SK-N-SH treated with all-trans-retinoic acid at 6 μM for 48 hours (cell line): ENCODE measurements at regions not wholly inside any gene's neighbourhood (a gene's known extent, or its start where the extent isn't known, plus 50 kb on each side); places are given as distances from the start of the nearest gene placed in this dataset.

Source experiments
- ATAC-seq: fragments of 200-7000 bp; cut with Tn5 transposase; 3 replicates; pipeline ENCODE4 v1.9.1; 2020; ENCODE audit warnings: mild to moderate bottlenecking, moderate library complexity
- ARNTL ChIP-seq: fragments of 450-650 bp; formaldehyde crosslinking; IDR thresholded peaks from 2 replicates; pipeline ENCODE4 v1.5.0; 2020; ENCODE audit warnings: low read depth, mild to moderate bottlenecking, moderate library complexity, borderline replicate concordance
- BACH2 ChIP-seq: fragments of 250-450 bp; sonication (Bioruptor Pico); IDR thresholded peaks from 2 replicates; pipeline ENCODE4 v1.9.0; 2021; ENCODE audit warnings: mild to moderate bottlenecking, borderline replicate concordance
- CSDC2 ChIP-seq: fragments of 250-450 bp; sonication (Bioruptor Pico); IDR thresholded peaks from 2 replicates; pipeline ENCODE4 v1.5.0; 2020; ENCODE audit warnings: mild to moderate bottlenecking, moderate library complexity
- ESRRG ChIP-seq: fragments of 250-450 bp; sonication (Bioruptor Pico); IDR thresholded peaks from 2 replicates; pipeline ENCODE4 v1.6.1; 2021; ENCODE audit warnings: mild to moderate bottlenecking
- ISL1 ChIP-seq: fragments of 250-450 bp; sonication (Bioruptor Pico); IDR thresholded peaks from 2 replicates; pipeline ENCODE4 v2.1.2; 2022; ENCODE audit warnings: mild to moderate bottlenecking, moderate library complexity
- OSR1 ChIP-seq: fragments of 250-450 bp; sonication (Bioruptor Pico); IDR thresholded peaks from 2 replicates; pipeline ENCODE4 v1.8.0; 2022; ENCODE audit warnings: moderate library complexity, mild to moderate bottlenecking, inconsistent platforms
- PPARA ChIP-seq: fragments of 250-450 bp; sonication (Bioruptor Pico); IDR thresholded peaks from 2 replicates; pipeline ENCODE4 v1.5.0; 2020; ENCODE audit warnings: mild to moderate bottlenecking, borderline replicate concordance
- SNAI2 ChIP-seq: fragments of 250-450 bp; sonication (Bioruptor Pico); IDR thresholded peaks from 2 replicates; pipeline ENCODE4 v1.5.0; 2020; ENCODE audit warnings: mild to moderate bottlenecking, moderate library complexity
- TCF4 ChIP-seq: fragments of 250-450 bp; sonication (Bioruptor Pico); IDR thresholded peaks from 2 replicates; pipeline ENCODE4 v1.8.0; 2021; ENCODE audit warnings: mild to moderate bottlenecking, moderate library complexity, borderline replicate concordance
- TOX ChIP-seq: fragments of 250-450 bp; sonication (Bioruptor Pico); IDR thresholded peaks from 2 replicates; pipeline ENCODE4 v1.8.0; 2021; ENCODE audit warnings: mild to moderate bottlenecking, moderate library complexity, borderline replicate concordance
- ZC3H10 ChIP-seq: fragments of 250-450 bp; sonication (Bioruptor Pico); IDR thresholded peaks from 2 replicates; pipeline ENCODE4 v1.5.1; 2021; ENCODE audit warnings: mild to moderate bottlenecking, moderate library complexity
- ZFP3 ChIP-seq: fragments of 250-450 bp; sonication (Bioruptor Pico); IDR thresholded peaks from 2 replicates; pipeline ENCODE4 v1.5.0; 2020; ENCODE audit warnings: mild to moderate bottlenecking, moderate library complexity
- ZFP30 ChIP-seq: fragments of 450-650 bp; formaldehyde crosslinking; IDR thresholded peaks from 2 replicates; pipeline ENCODE4 v1.5.0; 2022; ENCODE audit warnings: mild to moderate bottlenecking, moderate library complexity
- ZNF565 ChIP-seq: fragments of 450-650 bp; formaldehyde crosslinking; conservative IDR thresholded peaks from 2 replicates; pipeline ENCODE4 v1.5.0; 2020; ENCODE audit warnings: low read depth, mild to moderate bottlenecking, moderate library complexity
- ZNF70 ChIP-seq: fragments of 450-650 bp; formaldehyde crosslinking; IDR thresholded peaks from 2 replicates; pipeline ENCODE4 v1.5.0; 2020; ENCODE audit warnings: mild to moderate bottlenecking, moderate library complexity
- ZNF8 ChIP-seq: fragments of 450-650 bp; formaldehyde crosslinking; IDR thresholded peaks from 2 replicates; pipeline ENCODE4 v1.5.0; 2020; ENCODE audit warnings: mild to moderate bottlenecking, moderate library complexity
- TF ChIP-seq, protein P1 (sequence below): fragments of 250-450 bp; sonication (Bioruptor Pico); IDR thresholded peaks from 2 replicates; pipeline ENCODE4 v1.8.0; 2020; ENCODE audit warnings: mild to moderate bottlenecking, moderate library complexity, borderline replicate concordance
- TF ChIP-seq, protein P2 (sequence below): fragments of 250-450 bp; sonication (Bioruptor Pico); IDR thresholded peaks from 2 replicates; pipeline ENCODE4 v1.8.0; 2021; ENCODE audit warnings: low read depth, mild to moderate bottlenecking, moderate library complexity, borderline replicate concordance
- TF ChIP-seq, protein P3 (sequence below): fragments of 250-450 bp; sonication (Bioruptor Pico); IDR thresholded peaks from 2 replicates; pipeline ENCODE4 v1.5.1; 2021; ENCODE audit warnings: mild to moderate bottlenecking, moderate library complexity
- TF ChIP-seq, protein P4 (sequence below): fragments of 250-450 bp; sonication (Bioruptor Pico); IDR thresholded peaks from 2 replicates; pipeline ENCODE4 v1.5.0; 2020; ENCODE audit warnings: mild to moderate bottlenecking, moderate library complexity
- TF ChIP-seq, protein P5 (sequence below): fragments of 250-450 bp; sonication (Bioruptor Pico); IDR thresholded peaks from 2 replicates; pipeline ENCODE4 v1.5.1; 2020; ENCODE audit warnings: low read depth, mild to moderate bottlenecking, moderate library complexity

DNA sequence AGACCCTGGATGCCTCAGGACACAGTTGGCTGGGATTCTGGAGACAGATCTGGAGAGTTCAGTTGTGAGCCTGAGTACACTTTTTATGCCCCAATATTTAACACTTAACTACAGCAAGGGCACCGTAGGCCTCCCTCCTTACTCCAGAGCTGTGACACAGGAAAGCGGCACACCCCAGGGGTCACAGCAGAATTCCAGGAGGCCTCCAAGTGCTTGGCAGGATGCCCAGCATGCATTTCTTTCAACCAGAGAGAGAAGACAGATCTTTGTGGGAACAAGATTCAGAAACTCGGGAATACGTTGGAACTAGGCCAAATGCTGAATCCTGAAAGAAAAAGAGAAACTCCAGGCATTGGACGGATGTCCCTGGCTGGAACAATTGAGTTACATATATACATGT is 199.2 kb upstream of the NT5C1B start:
- ATAC-seq = peak; percentile 8; the same call in 2 of the 3 replicates
- TF ChIP-seq ZNF70 (CRISPR knock-in tag) = no peak
- TF ChIP-seq SNAI2 (CRISPR knock-in tag) = 0 out of 2 replicates have a peak, but pooled peaks have one; percentile 55
- TF ChIP-seq, protein P1, sequence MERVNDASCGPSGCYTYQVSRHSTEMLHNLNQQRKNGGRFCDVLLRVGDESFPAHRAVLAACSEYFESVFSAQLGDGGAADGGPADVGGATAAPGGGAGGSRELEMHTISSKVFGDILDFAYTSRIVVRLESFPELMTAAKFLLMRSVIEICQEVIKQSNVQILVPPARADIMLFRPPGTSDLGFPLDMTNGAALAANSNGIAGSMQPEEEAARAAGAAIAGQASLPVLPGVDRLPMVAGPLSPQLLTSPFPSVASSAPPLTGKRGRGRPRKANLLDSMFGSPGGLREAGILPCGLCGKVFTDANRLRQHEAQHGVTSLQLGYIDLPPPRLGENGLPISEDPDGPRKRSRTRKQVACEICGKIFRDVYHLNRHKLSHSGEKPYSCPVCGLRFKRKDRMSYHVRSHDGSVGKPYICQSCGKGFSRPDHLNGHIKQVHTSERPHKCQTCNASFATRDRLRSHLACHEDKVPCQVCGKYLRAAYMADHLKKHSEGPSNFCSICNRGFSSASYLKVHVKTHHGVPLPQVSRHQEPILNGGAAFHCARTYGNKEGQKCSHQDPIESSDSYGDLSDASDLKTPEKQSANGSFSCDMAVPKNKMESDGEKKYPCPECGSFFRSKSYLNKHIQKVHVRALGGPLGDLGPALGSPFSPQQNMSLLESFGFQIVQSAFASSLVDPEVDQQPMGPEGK (CRISPR knock-in tag) = 0 out of 2 replicates have a peak, but pooled peaks have one; percentile 45
- TF ChIP-seq ZNF565 (CRISPR knock-in tag) = no peak
- peak; percentile 59 for TF ChIP-seq ISL1

DNA sequence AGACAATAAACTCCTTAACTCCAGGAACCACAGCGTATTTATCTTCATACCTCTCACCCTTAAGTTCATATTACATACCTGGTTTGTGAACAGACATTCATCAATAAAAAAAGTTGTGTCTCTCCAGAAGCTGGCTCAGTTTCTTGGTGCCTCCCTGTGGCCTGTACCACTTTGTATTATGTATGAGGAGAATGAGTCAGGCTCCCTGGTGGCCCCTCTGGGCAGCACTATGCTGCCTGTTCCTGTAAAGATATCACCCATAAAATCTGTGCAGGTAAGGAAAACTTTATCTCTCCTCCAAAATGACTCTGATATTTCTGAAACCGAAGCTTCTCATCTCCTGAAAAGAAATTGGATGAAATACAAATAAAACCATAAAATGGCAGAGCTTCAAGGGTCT is 198.4 kb upstream of the NT5C1B start:
- no peak for ATAC-seq
- no peak for TF ChIP-seq PPARA
- no peak for TF ChIP-seq ISL1
- no peak for TF ChIP-seq ESRRG
- no peak for TF ChIP-seq TOX
- no peak for TF ChIP-seq CSDC2
- TF ChIP-seq, protein P2, sequence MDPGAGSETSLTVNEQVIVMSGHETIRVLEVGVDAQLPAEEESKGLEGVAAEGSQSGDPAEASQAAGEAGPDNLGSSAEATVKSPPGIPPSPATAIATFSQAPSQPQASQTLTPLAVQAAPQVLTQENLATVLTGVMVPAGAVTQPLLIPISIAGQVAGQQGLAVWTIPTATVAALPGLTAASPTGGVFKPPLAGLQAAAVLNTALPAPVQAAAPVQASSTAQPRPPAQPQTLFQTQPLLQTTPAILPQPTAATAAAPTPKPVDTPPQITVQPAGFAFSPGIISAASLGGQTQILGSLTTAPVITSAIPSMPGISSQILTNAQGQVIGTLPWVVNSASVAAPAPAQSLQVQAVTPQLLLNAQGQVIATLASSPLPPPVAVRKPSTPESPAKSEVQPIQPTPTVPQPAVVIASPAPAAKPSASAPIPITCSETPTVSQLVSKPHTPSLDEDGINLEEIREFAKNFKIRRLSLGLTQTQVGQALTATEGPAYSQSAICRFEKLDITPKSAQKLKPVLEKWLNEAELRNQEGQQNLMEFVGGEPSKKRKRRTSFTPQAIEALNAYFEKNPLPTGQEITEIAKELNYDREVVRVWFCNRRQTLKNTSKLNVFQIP (CRISPR knock-in tag) = no peak
- no peak for TF ChIP-seq ZFP3 (CRISPR knock-in tag)
- no peak for TF ChIP-seq TCF4
- no peak for TF ChIP-seq OSR1
- no peak for TF ChIP-seq BACH2
- TF ChIP-seq ARNTL (CRISPR knock-in tag) = no peak
- TF ChIP-seq, protein P3, sequence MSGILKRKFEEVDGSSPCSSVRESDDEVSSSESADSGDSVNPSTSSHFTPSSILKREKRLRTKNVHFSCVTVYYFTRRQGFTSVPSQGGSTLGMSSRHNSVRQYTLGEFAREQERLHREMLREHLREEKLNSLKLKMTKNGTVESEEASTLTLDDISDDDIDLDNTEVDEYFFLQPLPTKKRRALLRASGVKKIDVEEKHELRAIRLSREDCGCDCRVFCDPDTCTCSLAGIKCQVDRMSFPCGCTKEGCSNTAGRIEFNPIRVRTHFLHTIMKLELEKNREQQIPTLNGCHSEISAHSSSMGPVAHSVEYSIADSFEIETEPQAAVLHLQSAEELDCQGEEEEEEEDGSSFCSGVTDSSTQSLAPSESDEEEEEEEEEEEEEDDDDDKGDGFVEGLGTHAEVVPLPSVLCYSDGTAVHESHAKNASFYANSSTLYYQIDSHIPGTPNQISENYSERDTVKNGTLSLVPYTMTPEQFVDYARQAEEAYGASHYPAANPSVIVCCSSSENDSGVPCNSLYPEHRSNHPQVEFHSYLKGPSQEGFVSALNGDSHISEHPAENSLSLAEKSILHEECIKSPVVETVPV = no peak
- TF ChIP-seq SNAI2 (CRISPR knock-in tag) = no peak
- no peak for TF ChIP-seq ZNF70 (CRISPR knock-in tag)
- TF ChIP-seq, protein P4, sequence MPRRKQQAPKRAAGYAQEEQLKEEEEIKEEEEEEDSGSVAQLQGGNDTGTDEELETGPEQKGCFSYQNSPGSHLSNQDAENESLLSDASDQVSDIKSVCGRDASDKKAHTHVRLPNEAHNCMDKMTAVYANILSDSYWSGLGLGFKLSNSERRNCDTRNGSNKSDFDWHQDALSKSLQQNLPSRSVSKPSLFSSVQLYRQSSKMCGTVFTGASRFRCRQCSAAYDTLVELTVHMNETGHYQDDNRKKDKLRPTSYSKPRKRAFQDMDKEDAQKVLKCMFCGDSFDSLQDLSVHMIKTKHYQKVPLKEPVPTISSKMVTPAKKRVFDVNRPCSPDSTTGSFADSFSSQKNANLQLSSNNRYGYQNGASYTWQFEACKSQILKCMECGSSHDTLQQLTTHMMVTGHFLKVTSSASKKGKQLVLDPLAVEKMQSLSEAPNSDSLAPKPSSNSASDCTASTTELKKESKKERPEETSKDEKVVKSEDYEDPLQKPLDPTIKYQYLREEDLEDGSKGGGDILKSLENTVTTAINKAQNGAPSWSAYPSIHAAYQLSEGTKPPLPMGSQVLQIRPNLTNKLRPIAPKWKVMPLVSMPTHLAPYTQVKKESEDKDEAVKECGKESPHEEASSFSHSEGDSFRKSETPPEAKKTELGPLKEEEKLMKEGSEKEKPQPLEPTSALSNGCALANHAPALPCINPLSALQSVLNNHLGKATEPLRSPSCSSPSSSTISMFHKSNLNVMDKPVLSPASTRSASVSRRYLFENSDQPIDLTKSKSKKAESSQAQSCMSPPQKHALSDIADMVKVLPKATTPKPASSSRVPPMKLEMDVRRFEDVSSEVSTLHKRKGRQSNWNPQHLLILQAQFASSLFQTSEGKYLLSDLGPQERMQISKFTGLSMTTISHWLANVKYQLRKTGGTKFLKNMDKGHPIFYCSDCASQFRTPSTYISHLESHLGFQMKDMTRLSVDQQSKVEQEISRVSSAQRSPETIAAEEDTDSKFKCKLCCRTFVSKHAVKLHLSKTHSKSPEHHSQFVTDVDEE (CRISPR knock-in tag) = no peak
- TF ChIP-seq ZC3H10 (CRISPR knock-in tag) = no peak
- TF ChIP-seq ZNF8 = no peak
- TF ChIP-seq ZFP30 = no peak
- TF ChIP-seq, protein P5, sequence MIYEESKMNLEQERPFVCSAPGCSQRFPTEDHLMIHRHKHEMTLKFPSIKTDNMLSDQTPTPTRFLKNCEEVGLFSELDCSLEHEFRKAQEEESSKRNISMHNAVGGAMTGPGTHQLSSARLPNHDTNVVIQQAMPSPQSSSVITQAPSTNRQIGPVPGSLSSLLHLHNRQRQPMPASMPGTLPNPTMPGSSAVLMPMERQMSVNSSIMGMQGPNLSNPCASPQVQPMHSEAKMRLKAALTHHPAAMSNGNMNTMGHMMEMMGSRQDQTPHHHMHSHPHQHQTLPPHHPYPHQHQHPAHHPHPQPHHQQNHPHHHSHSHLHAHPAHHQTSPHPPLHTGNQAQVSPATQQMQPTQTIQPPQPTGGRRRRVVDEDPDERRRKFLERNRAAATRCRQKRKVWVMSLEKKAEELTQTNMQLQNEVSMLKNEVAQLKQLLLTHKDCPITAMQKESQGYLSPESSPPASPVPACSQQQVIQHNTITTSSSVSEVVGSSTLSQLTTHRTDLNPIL = no peak
- TF ChIP-seq, protein P1 (CRISPR knock-in tag) = no peak
- TF ChIP-seq, all 23 proteins: peak for 0

DNA sequence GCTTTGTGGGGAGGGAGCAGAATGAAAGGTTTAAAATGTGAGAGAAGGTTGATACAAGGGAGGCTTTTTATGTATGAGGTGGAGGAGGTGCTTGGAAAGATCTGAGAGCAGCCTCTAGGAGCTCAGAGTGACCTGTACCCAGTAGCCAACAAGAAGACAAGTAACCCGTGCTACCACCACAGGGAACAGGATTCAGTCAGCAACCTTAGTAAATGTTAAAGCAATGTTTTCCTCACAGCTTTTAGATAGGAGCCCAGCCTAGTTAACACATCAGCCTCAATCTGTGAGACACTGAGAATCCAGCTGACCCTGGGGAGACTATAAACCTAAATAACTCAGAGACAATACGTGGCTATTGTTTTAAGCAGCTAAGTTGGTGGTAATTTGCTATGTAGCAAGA is 194.9 kb upstream of the NT5C1B start:
- no peak for ATAC-seq

More for the DNA sequence above, 194.9 kb upstream of the NT5C1B start:
- TF ChIP-seq, protein P3 = no peak
- TF ChIP-seq ZC3H10 (CRISPR knock-in tag) (no peak), CSDC2 (no peak), ZNF8 (no peak)
- TF ChIP-seq, protein P2 (CRISPR knock-in tag) = no peak
- TF ChIP-seq, protein P4 (CRISPR knock-in tag) = no peak
